ENCODE measurements at regions not wholly inside any gene's neighbourhood (a gene's known extent, or its start where the extent isn't known, plus 50 kb on each side); places are given as distances from the start of the nearest gene placed in this dataset.

DNA sequence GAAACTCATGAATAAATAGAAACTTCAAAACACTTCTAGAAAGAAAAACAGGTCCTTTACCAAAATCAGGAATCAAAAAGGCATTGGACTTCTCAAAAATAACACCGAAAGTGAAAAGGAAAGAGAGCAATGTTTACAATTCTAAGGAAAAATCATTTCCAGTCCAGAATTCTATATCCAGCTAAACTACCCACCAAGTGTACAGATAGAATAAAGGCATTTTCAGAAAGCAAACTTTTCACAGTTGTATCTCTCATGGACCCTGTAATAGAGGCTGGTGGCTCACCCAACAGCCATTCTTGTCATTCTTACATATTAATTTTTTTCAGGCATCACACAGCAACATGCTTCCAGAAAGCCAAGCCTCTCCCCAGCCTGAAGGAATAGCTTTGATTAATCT, 63.7 kb downstream of the FOXD1 start:
- TF ChIP-seq, protein P1, sequence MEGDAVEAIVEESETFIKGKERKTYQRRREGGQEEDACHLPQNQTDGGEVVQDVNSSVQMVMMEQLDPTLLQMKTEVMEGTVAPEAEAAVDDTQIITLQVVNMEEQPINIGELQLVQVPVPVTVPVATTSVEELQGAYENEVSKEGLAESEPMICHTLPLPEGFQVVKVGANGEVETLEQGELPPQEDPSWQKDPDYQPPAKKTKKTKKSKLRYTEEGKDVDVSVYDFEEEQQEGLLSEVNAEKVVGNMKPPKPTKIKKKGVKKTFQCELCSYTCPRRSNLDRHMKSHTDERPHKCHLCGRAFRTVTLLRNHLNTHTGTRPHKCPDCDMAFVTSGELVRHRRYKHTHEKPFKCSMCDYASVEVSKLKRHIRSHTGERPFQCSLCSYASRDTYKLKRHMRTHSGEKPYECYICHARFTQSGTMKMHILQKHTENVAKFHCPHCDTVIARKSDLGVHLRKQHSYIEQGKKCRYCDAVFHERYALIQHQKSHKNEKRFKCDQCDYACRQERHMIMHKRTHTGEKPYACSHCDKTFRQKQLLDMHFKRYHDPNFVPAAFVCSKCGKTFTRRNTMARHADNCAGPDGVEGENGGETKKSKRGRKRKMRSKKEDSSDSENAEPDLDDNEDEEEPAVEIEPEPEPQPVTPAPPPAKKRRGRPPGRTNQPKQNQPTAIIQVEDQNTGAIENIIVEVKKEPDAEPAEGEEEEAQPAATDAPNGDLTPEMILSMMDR (conservative IDR thresholded peaks at IDR 0.05; ENCODE audit: low read depth, low read length), result no peak
- no peak for TF ChIP-seq EZH2 (IDR thresholded peaks at IDR 0.05; ENCODE audit: borderline replicate concordance, low read depth, low read length, poor library complexity, severe bottlenecking)

All from A673 (cell line).